AG04449 (cell line): ENCODE measurements at regions not wholly inside any gene's neighbourhood (a gene's known extent, or its start where the extent isn't known, plus 50 kb on each side); places are given as distances from the start of the nearest gene placed in this dataset.

ENCODE experiments used
- CTCF ChIA-PET: fragments of 350-600 bp; formaldehyde crosslinking; extraction: SDS; loops from one replicate; lab custom pipeline; 2021; ENCODE audit warnings: antibody characterized with exemption; lab: Yijun Ruan, JAX
- POLR2A ChIA-PET: fragments of 400-600, 350-600 bp; formaldehyde crosslinking; extraction: SDS; loops from one replicate; lab custom pipeline; 2020; ENCODE audit warnings: antibody characterized with exemption, inconsistent platforms; lab: Yijun Ruan, JAX
- DNase-seq: peaks from one replicate; pipeline ENCODE4 v3.0.0-alpha.2; 2010; ENCODE audit warnings: low read depth, low spot score
- H3K4me3 ChIP-seq: 2 replicates; pipeline ENCODE4 v1.5.1; 2011; ENCODE audit warnings: low read depth, mild to moderate bottlenecking, control low read depth, low read length
- CTCF ChIP-seq: IDR thresholded peaks from one replicate; pipeline ENCODE4 v1.5.1; 2011; ENCODE audit warnings: mild to moderate bottlenecking, moderate library complexity, low read length, control low read depth, inconsistent platforms; ENCODE audit not compliant: insufficient read depth; ENCODE audit errors: missing control alignments

- ChIA-PET CTCF (interaction anchor here (1.2 kb wide), 1 partner anchor 13 kb away, joined by 3 read pairs; no protein-coding TSS in a partner anchor), POLR2A (no interaction called here)
- DNase-seq = no peak
- no peak for TF ChIP-seq CTCF
- H3K4me3 ChIP-seq = no peak overlapping the region
Observed at GRCh38 chr6:80938131-80938530, 814.4 kb downstream of the TENT5A start.

DNA sequence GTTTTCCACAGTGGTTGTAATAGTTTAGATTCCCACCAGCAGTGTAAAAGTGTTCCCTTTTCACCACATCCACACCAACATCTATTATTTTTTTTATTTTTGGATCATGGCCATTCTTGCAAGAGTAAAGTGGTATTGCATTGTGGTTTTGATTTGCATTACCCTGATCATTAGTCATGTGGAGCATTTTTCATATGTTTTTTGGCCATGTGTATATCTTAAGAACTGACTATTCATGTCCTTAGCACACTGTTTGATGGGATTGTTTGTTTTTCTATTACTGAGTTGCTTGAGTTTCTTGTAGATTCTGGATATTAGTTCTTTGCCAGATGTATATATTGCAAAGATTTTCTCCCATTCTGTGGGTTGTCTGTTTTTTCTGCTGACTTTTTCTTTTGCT lies 820.1 kb downstream of the TENT5A start:
- CTCF ChIA-PET = no interaction called here
- H3K4me3 ChIP-seq = no peak overlapping the region
- TF ChIP-seq CTCF = no peak
- POLR2A ChIA-PET = no interaction called here
- DNase-seq = peak; percentile 12

DNA sequence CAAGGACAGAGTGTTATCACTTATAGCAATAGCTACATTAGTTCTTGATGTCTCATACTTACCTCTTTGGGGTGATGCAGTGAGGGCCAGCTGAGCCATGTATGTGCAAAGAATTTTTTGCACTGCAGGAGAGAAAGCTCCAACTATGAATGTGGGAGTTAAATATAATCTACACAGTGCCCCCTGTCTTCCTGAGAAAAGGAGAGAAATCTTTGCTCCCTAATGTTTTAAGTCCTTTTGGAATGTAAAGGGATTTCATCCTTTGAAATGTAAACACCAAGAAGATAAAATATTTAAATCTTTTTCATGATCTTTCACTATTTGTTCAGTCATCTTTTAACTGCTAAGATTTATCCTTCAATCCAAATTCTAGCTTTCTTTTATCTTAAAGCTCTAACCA lies 822.1 kb downstream of the TENT5A start:
- no peak for TF ChIP-seq CTCF
- ChIA-PET CTCF (interaction anchor here (0.7 to 1.3 kb wide), 4 partner anchors 10 to 47 kb away, joined by 3 to 6 read pairs (median 4); no protein-coding TSS in a partner anchor), POLR2A (no interaction called here)
- no peak for DNase-seq
- H3K4me3 ChIP-seq = no peak overlapping the region

DNA sequence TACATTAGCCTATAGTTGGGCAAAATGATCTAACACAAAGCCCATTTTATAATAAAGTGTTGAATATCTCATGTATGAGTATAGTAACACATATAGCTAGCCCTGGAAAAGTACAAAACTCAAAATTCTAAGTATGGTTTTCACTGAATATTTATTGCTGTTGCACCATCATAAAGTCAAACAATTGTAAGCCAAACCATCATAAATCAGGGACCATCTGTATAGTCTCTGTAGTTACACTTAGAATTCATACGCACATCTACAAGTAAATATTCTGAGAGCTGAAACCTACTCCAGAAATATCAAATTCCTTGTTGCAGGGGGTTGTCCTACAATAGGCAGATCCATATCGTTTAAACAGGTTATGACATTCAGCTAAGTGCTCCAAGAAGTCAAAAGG lies 817.3 kb downstream of the BCKDHB start:
- CTCF ChIA-PET = no interaction called here

DNA sequence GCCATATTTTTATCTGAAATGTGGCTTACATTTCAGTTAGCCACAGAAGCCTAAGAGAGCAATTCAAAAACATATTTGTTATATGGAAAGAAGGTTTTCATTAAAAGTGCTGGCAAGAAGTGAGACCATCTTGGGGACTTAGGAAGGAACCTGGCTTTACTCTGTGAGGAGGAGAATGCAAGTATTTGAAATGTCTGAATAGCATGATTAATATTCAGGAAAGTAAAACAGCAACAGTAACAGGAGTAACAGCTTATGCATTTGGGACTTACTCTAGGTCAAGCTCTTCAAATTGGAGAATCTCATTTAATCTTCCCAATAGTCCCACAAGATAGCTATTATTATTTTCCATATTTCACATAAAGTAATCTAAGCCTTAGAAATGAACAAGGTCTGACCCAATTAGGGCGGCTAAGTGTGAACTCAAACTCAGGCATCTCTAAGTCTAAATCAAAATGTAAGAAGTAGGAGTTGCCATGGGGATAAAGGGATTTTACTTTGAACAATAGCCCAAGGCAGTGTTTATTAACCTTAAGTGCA lies 816.5 kb downstream of the BCKDHB start:
- DNase-seq = no peak
- ChIA-PET CTCF (no interaction called here), POLR2A (no interaction called here)
- no peak overlapping the region for H3K4me3 ChIP-seq
- no peak for TF ChIP-seq CTCF

More for the DNA sequence above, 817.3 kb downstream of the BCKDHB start:
- no peak overlapping the region for H3K4me3 ChIP-seq
- no peak for DNase-seq
- POLR2A ChIA-PET = no interaction called here
- TF ChIP-seq CTCF = no peak

DNA sequence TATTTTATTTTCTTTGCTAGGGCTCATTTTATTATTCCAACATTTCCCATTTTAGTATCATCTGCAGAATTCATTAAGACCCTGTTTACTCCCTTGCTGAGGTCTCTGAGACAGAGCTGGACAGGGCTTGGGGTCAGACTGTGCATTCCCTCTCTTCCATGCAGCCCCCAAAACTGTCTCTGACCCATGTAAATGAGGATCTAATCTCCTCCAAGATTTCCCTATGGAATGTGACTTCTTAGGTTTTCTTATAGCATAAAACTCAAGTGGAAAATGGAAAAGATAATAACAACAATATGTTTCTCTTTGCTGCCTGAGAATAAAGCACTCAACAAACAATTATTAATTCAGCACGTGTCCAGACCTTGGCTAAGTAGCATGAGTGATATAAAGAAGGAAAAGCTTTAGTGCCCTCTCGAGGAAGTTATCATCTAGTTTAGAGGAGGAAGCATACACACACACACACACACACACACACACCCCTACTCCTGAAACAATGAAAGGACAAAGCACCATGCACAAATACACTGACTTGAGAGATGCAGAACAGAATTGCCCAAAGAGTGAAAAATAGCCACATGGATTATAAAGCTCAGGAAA lies 815.5 kb downstream of the BCKDHB start:
- CTCF ChIA-PET = no interaction called here
- POLR2A ChIA-PET = no interaction called here
- TF ChIP-seq CTCF = no peak
- no peak overlapping the region for H3K4me3 ChIP-seq
- DNase-seq = no peak
